ENCODE measurements at regions not wholly inside any gene's neighbourhood (a gene's known extent, or its start where the extent isn't known, plus 50 kb on each side); places are given as distances from the start of the nearest gene placed in this dataset.

- DNase-seq (ENCODE audit: low spot score), result peak; percentile 92
These were observed 151.3 kb downstream of the GAS1 start for GRCh38 chr9:86795823-86796553.

- peak; percentile 25 for DNase-seq (ENCODE audit: low spot score)
These were observed 152.3 kb downstream of the GAS1 start for GRCh38 chr9:86795047-86795442.

- peak; percentile 97 for DNase-seq (ENCODE audit: low spot score)
These were observed 152.8 kb downstream of the GAS1 start for GRCh38 chr9:86794391-86795046.

- DNase-seq (ENCODE audit: low spot score), result no peak
These were observed 155.2 kb downstream of the GAS1 start for GRCh38 chr9:86792136-86792535.

- DNase-seq (ENCODE audit: low spot score), result peak; percentile 37
These were observed 156.5 kb downstream of the GAS1 start for GRCh38 chr9:86790805-86791204.

GRCh38 chr9:86788456-86788855, 158.8 kb downstream of the GAS1 start:
- no peak for DNase-seq (ENCODE audit: low spot score)

- DNase-seq (ENCODE audit: low spot score), result peak; percentile 66
These were observed 163.4 kb downstream of the GAS1 start for GRCh38 chr9:86783884-86784283.

- no peak for DNase-seq (ENCODE audit: low spot score)
These were observed 164.5 kb downstream of the GAS1 start for GRCh38 chr9:86782831-86783230.

- no peak for DNase-seq (ENCODE audit: low spot score)
These were observed 168.5 kb downstream of the GAS1 start for GRCh38 chr9:86778761-86779160.

GRCh38 chr9:86775718-86776117, 171.6 kb downstream of the GAS1 start:
- no peak for DNase-seq (ENCODE audit: low spot score)

- no peak for DNase-seq (ENCODE audit: low spot score)
These were observed 173.2 kb downstream of the GAS1 start for GRCh38 chr9:86774116-86774515.

GRCh38 chr9:86773422-86773945, 173.8 kb downstream of the GAS1 start:
- DNase-seq (ENCODE audit: low spot score), result no peak

GRCh38 chr9:86772635-86772993, 174.7 kb downstream of the GAS1 start:
- DNase-seq (ENCODE audit: low spot score), result no peak

GRCh38 chr9:86771941-86772634, 175.2 kb downstream of the GAS1 start:
- no peak for DNase-seq (ENCODE audit: low spot score)

GRCh38 chr9:86771420-86771819, 175.9 kb downstream of the GAS1 start:
- no peak for DNase-seq (ENCODE audit: low spot score)

- no peak for DNase-seq (ENCODE audit: low spot score)
These were observed 178.6 kb downstream of the GAS1 start for GRCh38 chr9:86768709-86769108.

- no peak for DNase-seq (ENCODE audit: low spot score)
These were observed 179.3 kb downstream of the GAS1 start for GRCh38 chr9:86768020-86768419.

- no peak for DNase-seq (ENCODE audit: low spot score)
These were observed 179.9 kb downstream of the GAS1 start for GRCh38 chr9:86767373-86767772.

- DNase-seq (ENCODE audit: low spot score), result no peak
These were observed 180.4 kb downstream of the GAS1 start for GRCh38 chr9:86766912-86767311.

- no peak for DNase-seq (ENCODE audit: low spot score)
These were observed 180.8 kb downstream of the GAS1 start for GRCh38 chr9:86766511-86766910.

- DNase-seq (ENCODE audit: low spot score), result no peak
These were observed 181.4 kb downstream of the GAS1 start for GRCh38 chr9:86765746-86766430.

All from umbilical cord (tissue), 1 donor.